GM23338 (cell line): ENCODE measurements at regions not wholly inside any gene's neighbourhood (a gene's known extent, or its start where the extent isn't known, plus 50 kb on each side); places are given as distances from the start of the nearest gene placed in this dataset.

Experiments
- ATAC-seq: fragments of 200-7000 bp; cut with Tn5 transposase; 3 replicates; pipeline ENCODE4 v1.9.1; 2020
- DNase-seq: peaks from one replicate; pipeline ENCODE4 v3.0.0-alpha.2; 2015; ENCODE audit warnings: low spot score
- H2AFZ ChIP-seq: fragments of 200-600 bp; sonication (generic); 2 replicates; pipeline ENCODE4 v1.8.0; 2016; ENCODE audit warnings: antibody characterized with exemption, mild to moderate bottlenecking, moderate library complexity
- H3F3A ChIP-seq: fragments of 200-600 bp; sonication (generic); replicated peaks from 2 replicates; pipeline ENCODE4 v1.8.0; 2017; ENCODE audit warnings: antibody characterized with exemption, mixed run types, low read depth
- H3K27ac ChIP-seq: fragments of 200-600 bp; sonication (generic); 2 replicates; pipeline ENCODE4 v1.6.1; 2016; ENCODE audit warnings: low read depth
- H3K27me3 ChIP-seq: fragments of 200-600 bp; sonication (generic); 2 replicates; pipeline ENCODE4 v1.8.0; 2016; ENCODE audit warnings: mild to moderate bottlenecking, mixed run types, moderate library complexity; ENCODE audit not compliant: insufficient read depth
- H3K36me3 ChIP-seq: fragments of 200-600 bp; sonication (generic); 2 replicates; pipeline ENCODE4 v1.8.0; 2016; ENCODE audit warnings: mild to moderate bottlenecking; ENCODE audit not compliant: insufficient read depth
- H3K4me1 ChIP-seq: fragments of 200-600 bp; sonication (generic); 2 replicates; pipeline ENCODE4 v1.8.0; 2016; ENCODE audit warnings: mild to moderate bottlenecking, moderate library complexity; ENCODE audit not compliant: insufficient read depth
- H3K4me2 ChIP-seq: fragments of 200-600 bp; sonication (generic); 2 replicates; pipeline ENCODE4 v1.7.1; 2017; ENCODE audit warnings: mixed run types
- H3K4me3 ChIP-seq: fragments of 200-600 bp; sonication (generic); 2 replicates; pipeline ENCODE4 v1.6.1; 2016; ENCODE audit warnings: mixed run types
- H3K79me2 ChIP-seq: fragments of 200-600 bp; sonication (generic); replicated peaks from 2 replicates; pipeline ENCODE4 v1.8.0; 2017; ENCODE audit warnings: mild to moderate bottlenecking; ENCODE audit not compliant: insufficient read depth
- H3K9me2 ChIP-seq: fragments of 200-600 bp; sonication (generic); 2 replicates; pipeline ENCODE4 v1.8.0; 2017; ENCODE audit not compliant: insufficient read depth
- H4K20me1 ChIP-seq: fragments of 200-600 bp; sonication (generic); replicated peaks from 2 replicates; pipeline ENCODE4 v1.8.0; 2017; ENCODE audit warnings: mild to moderate bottlenecking; ENCODE audit not compliant: insufficient read depth
- H3K27ac Mint-ChIP-seq: 2 replicates; pipeline ENCODE4 v1.8.0; 2020; ENCODE audit warnings: inconsistent platforms, mild to moderate bottlenecking, moderate library complexity, mixed read lengths
- H3K27me3 Mint-ChIP-seq: 3 replicates; pipeline ENCODE4 v1.8.0; 2022; ENCODE audit warnings: low read depth, mild to moderate bottlenecking, moderate library complexity, mixed read lengths, inconsistent platforms; ENCODE audit not compliant: insufficient read depth, poor library complexity
- H3K36me3 Mint-ChIP-seq: 3 replicates; pipeline ENCODE4 v1.8.0; 2021; ENCODE audit warnings: low read depth, mild to moderate bottlenecking, inconsistent platforms, moderate library complexity, mixed read lengths
- H3K4me1 Mint-ChIP-seq: 3 replicates; pipeline ENCODE4 v1.8.0; 2020; ENCODE audit warnings: mild to moderate bottlenecking, inconsistent platforms, mixed read lengths
- H3K4me3 Mint-ChIP-seq: 3 replicates; pipeline ENCODE4 v1.8.0; 2021; ENCODE audit warnings: moderate library complexity, mild to moderate bottlenecking, inconsistent platforms, mixed read lengths
- H3K9me3 Mint-ChIP-seq: 3 replicates; pipeline ENCODE4 v1.8.0; 2020; ENCODE audit warnings: moderate library complexity, mild to moderate bottlenecking, inconsistent platforms, mixed read lengths
- CREB1 ChIP-seq: fragments of 250-450 bp; sonication (Bioruptor Pico); IDR thresholded peaks from 2 replicates; pipeline ENCODE4 v1.5.0; 2020; ENCODE audit warnings: low read depth, mild to moderate bottlenecking, moderate library complexity
- CTCF ChIP-seq, 2 experiments: fragments of 200-600 bp in 1 of 2; sonication (generic) in 1 of 2; conservative IDR thresholded peaks; 2 replicates each; pipeline versions ENCODE4 v1.5.1 to v1.6.1; 2016 to 2017; ENCODE audit warnings: antibody characterized with exemption in 2 of 2, low read depth in 2 of 2, mild to moderate bottlenecking in 2 of 2, moderate library complexity in 1 of 2
- ETS1 ChIP-seq: IDR thresholded peaks from 2 replicates; pipeline ENCODE4 v1.6.1; 2016; ENCODE audit warnings: antibody characterized with exemption
- EZH2 ChIP-seq: fragments of 200-600 bp; sonication (generic); IDR thresholded peaks from one replicate; pipeline ENCODE4 v1.8.0; 2017; ENCODE audit warnings: antibody characterized with exemption, mild to moderate bottlenecking, low read depth; ENCODE audit not compliant: unreplicated experiment
- EZH2phosphoT487 ChIP-seq: fragments of 200-600 bp; sonication (generic); IDR thresholded peaks from one replicate; pipeline ENCODE4 v1.8.1; 2018; ENCODE audit warnings: antibody characterized with exemption; ENCODE audit not compliant: unreplicated experiment
- JUNB ChIP-seq: IDR thresholded peaks from one replicate; pipeline ENCODE4 v1.6.1; 2016; ENCODE audit warnings: antibody characterized with exemption; ENCODE audit not compliant: unreplicated experiment
- NANOG ChIP-seq: IDR thresholded peaks from 2 replicates; pipeline ENCODE4 v1.6.1; 2016; ENCODE audit warnings: antibody characterized with exemption, borderline replicate concordance
- POLR2AphosphoS5 ChIP-seq: IDR thresholded peaks from 2 replicates; pipeline ENCODE4 v1.6.1; 2016; ENCODE audit warnings: antibody characterized with exemption, low read depth
- REST ChIP-seq: IDR thresholded peaks from one replicate; pipeline ENCODE4 v1.6.1; 2018; ENCODE audit warnings: antibody characterized with exemption; ENCODE audit not compliant: unreplicated experiment
- STAT1 ChIP-seq: IDR thresholded peaks from one replicate; pipeline ENCODE4 v1.6.1; 2016; ENCODE audit warnings: antibody characterized with exemption; ENCODE audit not compliant: unreplicated experiment
- ZNF114 ChIP-seq: fragments of 250-450 bp; sonication (Bioruptor Pico); IDR thresholded peaks from 2 replicates; pipeline ENCODE4 v1.5.0; 2020; ENCODE audit warnings: mild to moderate bottlenecking, moderate library complexity
- ZNF331 ChIP-seq: fragments of 250-450 bp; sonication (Bioruptor Pico); IDR thresholded peaks from 2 replicates; pipeline ENCODE4 v1.5.0; 2020; ENCODE audit warnings: low read depth, mild to moderate bottlenecking, moderate library complexity
- ZNF462 ChIP-seq: fragments of 250-450 bp; sonication (Bioruptor Pico); IDR thresholded peaks from 2 replicates; pipeline ENCODE4 v1.5.0; 2020; ENCODE audit warnings: mild to moderate bottlenecking, moderate library complexity

GRCh38 chr13:73173279-73173811, 114.5 kb downstream of the KLF5 start:
- no peak for ATAC-seq
- TF ChIP-seq ZNF114 (no peak), STAT1 (no peak), EZH2phosphoT487 (no peak), ETS1 (no peak), POLR2AphosphoS5 (no peak), ZNF331 (CRISPR knock-in tag) (no peak), JUNB (no peak), CREB1 (CRISPR knock-in tag) (no peak), ZNF462 (CRISPR knock-in tag) (no peak), EZH2 (no peak), REST (no peak), CTCF (conservative IDR thresholded peaks at IDR 0.05; ENCODE audit: low read depth in 2 of 2) (no peak), NANOG (no peak)
- no peaks in the 10 kb centered on the region for H3K36me3 Mint-ChIP-seq

More at GRCh38 chr13:73173279-73173811, 114.5 kb downstream of the KLF5 start:
- peaks cover 23% of the 10 kb centered on the region for H3K4me1 Mint-ChIP-seq
- H3K36me3 ChIP-seq: no peaks in the 10 kb centered on the region
- H3K9me3 Mint-ChIP-seq: no peaks in the 10 kb centered on the region
- no peak overlapping the region for H3K4me2 ChIP-seq
- no peak overlapping the region for H3K27ac Mint-ChIP-seq
- H3F3A ChIP-seq: no peaks in the 10 kb centered on the region
- no peak overlapping the region for H3K27ac ChIP-seq
- H3K4me3 ChIP-seq: no peak overlapping the region
- no peak overlapping the region for H3K4me3 Mint-ChIP-seq
- H2AFZ ChIP-seq: no peak overlapping the region
- no peaks in the 10 kb centered on the region for H3K27me3 ChIP-seq
- no peaks in the 10 kb centered on the region for H4K20me1 ChIP-seq
- H3K79me2 ChIP-seq: no peaks in the 10 kb centered on the region
- no peaks in the 10 kb centered on the region for H3K27me3 Mint-ChIP-seq
- no peaks in the 10 kb centered on the region for H3K9me2 ChIP-seq
- H3K4me1 ChIP-seq: peaks cover 17% of the 10 kb centered on the region
- DNase-seq: no peak
